ENCODE measurements at regions not wholly inside any gene's neighbourhood (a gene's known extent, or its start where the extent isn't known, plus 50 kb on each side); places are given as distances from the start of the nearest gene placed in this dataset.

DNA sequence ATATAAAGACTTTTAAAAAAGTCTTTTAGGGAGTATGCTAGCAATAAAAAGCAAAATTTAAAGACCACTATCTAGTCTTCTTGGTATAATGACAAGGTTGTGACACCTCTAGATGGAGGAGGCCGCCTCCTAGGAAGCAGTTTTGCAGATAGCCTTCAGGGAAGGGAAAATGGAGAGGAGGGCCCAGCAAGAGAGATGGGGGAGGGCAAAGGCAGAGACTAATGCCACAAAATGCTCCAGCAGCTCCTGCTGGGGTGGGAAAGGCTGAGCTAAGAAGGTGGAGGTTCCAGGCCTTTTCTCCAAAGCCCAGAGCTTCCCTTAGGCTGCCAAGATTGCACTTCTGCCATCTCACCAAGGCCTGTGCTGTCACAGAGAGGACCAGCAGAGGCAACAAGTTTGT, 153.9 kb upstream of the THSD7B start:
- H3K4me3 ChIP-seq (ENCODE audit: low read length): no peak overlapping the region
- TF ChIP-seq, protein P1, sequence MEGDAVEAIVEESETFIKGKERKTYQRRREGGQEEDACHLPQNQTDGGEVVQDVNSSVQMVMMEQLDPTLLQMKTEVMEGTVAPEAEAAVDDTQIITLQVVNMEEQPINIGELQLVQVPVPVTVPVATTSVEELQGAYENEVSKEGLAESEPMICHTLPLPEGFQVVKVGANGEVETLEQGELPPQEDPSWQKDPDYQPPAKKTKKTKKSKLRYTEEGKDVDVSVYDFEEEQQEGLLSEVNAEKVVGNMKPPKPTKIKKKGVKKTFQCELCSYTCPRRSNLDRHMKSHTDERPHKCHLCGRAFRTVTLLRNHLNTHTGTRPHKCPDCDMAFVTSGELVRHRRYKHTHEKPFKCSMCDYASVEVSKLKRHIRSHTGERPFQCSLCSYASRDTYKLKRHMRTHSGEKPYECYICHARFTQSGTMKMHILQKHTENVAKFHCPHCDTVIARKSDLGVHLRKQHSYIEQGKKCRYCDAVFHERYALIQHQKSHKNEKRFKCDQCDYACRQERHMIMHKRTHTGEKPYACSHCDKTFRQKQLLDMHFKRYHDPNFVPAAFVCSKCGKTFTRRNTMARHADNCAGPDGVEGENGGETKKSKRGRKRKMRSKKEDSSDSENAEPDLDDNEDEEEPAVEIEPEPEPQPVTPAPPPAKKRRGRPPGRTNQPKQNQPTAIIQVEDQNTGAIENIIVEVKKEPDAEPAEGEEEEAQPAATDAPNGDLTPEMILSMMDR (IDR thresholded peaks at IDR 0.05; ENCODE audit: insufficient read depth, low read depth, low read length, missing control alignments): no peak
- no peak for DNase-seq (ENCODE audit: low read depth)

GRCh38 chr2:136582628-136583205, 182.6 kb upstream of the THSD7B start:
- TF ChIP-seq, protein P1 (IDR thresholded peaks at IDR 0.05; ENCODE audit: insufficient read depth, low read depth, low read length, missing control alignments): no peak
- peak; percentile 40 for DNase-seq (ENCODE audit: low read depth)
- H3K4me3 ChIP-seq (ENCODE audit: low read length): no peak overlapping the region

GRCh38 chr2:136572335-136572734, 193.0 kb upstream of the THSD7B start:
- TF ChIP-seq, protein P1 (IDR thresholded peaks at IDR 0.05; ENCODE audit: insufficient read depth, low read depth, low read length, missing control alignments): no peak
- DNase-seq (ENCODE audit: low read depth): no peak
- no peak overlapping the region for H3K4me3 ChIP-seq (ENCODE audit: low read length)

DNA sequence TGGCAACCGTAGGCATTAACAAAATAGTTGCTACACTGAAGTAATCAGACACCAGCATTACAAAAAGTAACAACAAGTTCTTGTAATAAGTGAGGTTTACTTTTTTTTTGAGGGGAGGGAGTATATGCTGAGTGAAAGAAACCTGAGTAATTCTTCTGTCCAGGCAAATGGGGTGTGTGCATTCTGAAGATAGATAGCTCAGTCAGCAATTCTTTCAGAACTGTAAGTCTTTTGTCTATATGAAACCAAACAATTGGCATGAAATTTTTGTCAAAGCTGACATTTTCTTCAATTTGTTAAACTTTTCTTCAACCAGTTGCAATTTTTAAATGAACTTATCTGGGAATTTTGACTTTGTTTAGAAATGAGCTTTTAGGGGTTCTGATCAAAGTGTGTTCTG, 208.1 kb upstream of the THSD7B start:
- TF ChIP-seq, protein P1 (IDR thresholded peaks at IDR 0.05; ENCODE audit: insufficient read depth, low read depth, low read length, missing control alignments): no peak
- H3K4me3 ChIP-seq (ENCODE audit: low read length): no peak overlapping the region
- no peak for DNase-seq (ENCODE audit: low read depth)

DNA sequence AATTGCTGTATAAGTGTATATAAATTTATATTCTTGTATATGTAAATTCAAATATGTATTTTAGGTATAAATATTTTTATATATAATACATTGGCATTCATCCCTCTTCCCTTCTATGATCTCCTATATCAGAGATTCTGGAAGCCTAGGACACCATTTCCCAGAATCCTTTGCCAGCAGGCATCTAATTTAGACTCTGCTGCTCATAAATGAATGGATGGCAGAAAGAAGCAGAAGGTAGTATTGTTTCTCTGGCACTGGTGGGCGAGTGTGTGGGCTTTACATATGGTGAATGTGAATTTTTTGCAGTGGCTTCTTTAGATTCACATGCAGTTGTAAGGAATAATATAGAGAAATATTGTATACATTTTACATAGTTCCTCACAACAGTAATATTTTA, 215.2 kb upstream of the THSD7B start:
- no peak overlapping the region for H3K4me3 ChIP-seq (ENCODE audit: low read length)
- DNase-seq (ENCODE audit: low read depth): no peak

GRCh38 chr2:136539355-136539754, 226.0 kb upstream of the THSD7B start:
- no peak for DNase-seq (ENCODE audit: low read depth)
- no peak overlapping the region for H3K4me3 ChIP-seq (ENCODE audit: low read length)
- TF ChIP-seq, protein P1 (IDR thresholded peaks at IDR 0.05; ENCODE audit: insufficient read depth, low read depth, low read length, missing control alignments): no peak

More for the DNA sequence above, 215.2 kb upstream of the THSD7B start:
- TF ChIP-seq, protein P1 (IDR thresholded peaks at IDR 0.05; ENCODE audit: insufficient read depth, low read depth, low read length, missing control alignments): no peak

DNA sequence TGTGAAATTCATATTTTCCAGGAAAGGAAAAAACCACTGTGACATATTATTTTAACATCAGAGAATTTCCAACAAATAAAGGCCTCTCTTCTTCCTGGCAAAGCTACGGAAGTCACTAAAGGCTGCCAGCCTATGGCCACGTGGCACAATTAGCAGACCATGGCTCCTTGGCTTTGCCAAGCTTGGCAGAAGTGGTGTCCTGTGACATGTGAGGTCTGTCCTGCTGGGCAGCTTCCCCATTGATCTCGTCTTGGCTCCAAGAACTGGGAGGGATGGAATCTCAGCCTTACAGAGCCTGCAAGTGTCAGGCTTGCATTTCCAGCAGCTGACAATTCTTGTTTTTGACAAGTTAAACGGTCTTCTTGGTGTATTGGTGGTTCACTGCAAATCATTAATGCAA, 226.9 kb upstream of the THSD7B start:
- H3K4me3 ChIP-seq (ENCODE audit: low read length): no peak overlapping the region
- DNase-seq (ENCODE audit: low read depth): no peak
- TF ChIP-seq, protein P1 (IDR thresholded peaks at IDR 0.05; ENCODE audit: insufficient read depth, low read depth, low read length, missing control alignments): no peak

All from epithelial cell of esophagus (primary cell).